Gastroesophageal sphincter (tissue), 3 donors: ENCODE measurements at regions not wholly inside any gene's neighbourhood (a gene's known extent, or its start where the extent isn't known, plus 50 kb on each side); places are given as distances from the start of the nearest gene placed in this dataset.

Experiments
- CTCF ChIP-seq, 4 experiments: fragments of 200-600 bp in 2 of 4; fragments of 450-650 bp in 2 of 4; sonication (generic) in 1 of 4; IDR thresholded peaks; one replicate each; pipeline ENCODE4 v1.5.1; 2017 to 2019; ENCODE audit warnings: antibody characterized with exemption in 4 of 4, mild to moderate bottlenecking in 2 of 4, moderate library complexity in 2 of 4
- EP300 ChIP-seq: sonication (generic); formaldehyde crosslinking; IDR thresholded peaks from one replicate; pipeline ENCODE4 v1.6.1; 2017; ENCODE audit warnings: antibody characterized with exemption, mild to moderate bottlenecking
- POLR2A ChIP-seq, 2 donors: fragments of 450-650 bp; IDR thresholded peaks; one replicate each; pipeline ENCODE4 v1.6.1; 2017; ENCODE audit warnings: antibody characterized with exemption in 2 of 2, mild to moderate bottlenecking in 2 of 2, moderate library complexity in 1 of 2
- POLR2AphosphoS5 ChIP-seq: sonication (generic); formaldehyde crosslinking; IDR thresholded peaks from one replicate; pipeline ENCODE4 v1.6.1; 2017; ENCODE audit warnings: antibody characterized with exemption

GRCh38 chr2:217031445-217031844 lies 171.6 kb upstream of the TNP1 start:
- TF ChIP-seq POLR2A (IDR thresholded peaks at IDR 0.05) (no peak), CTCF (IDR thresholded peaks at IDR 0.05) (no peak), POLR2AphosphoS5 (no peak), EP300 (no peak)
